HEK293T (cell line): ENCODE measurements at regions not wholly inside any gene's neighbourhood (a gene's known extent, or its start where the extent isn't known, plus 50 kb on each side); places are given as distances from the start of the nearest gene placed in this dataset.

ENCODE experiments used
- BHLHE40 ChIP-seq: fragments of 450-650 bp; IDR thresholded peaks from 2 replicates; pipeline ENCODE4 v1.6.1; 2016; ENCODE audit warnings: mild to moderate bottlenecking, moderate library complexity, borderline replicate concordance
- FOXK2 ChIP-seq: fragments of 450-650 bp; IDR thresholded peaks from 2 replicates; pipeline ENCODE4 v1.6.1; 2016; ENCODE audit warnings: mild to moderate bottlenecking
- L3MBTL2 ChIP-seq: fragments of 450-650 bp; conservative IDR thresholded peaks from 2 replicates; pipeline ENCODE4 v1.6.1; 2016; ENCODE audit warnings: mild to moderate bottlenecking
- SUZ12 ChIP-seq: fragments of 450-650 bp; IDR thresholded peaks from 2 replicates; pipeline ENCODE4 v1.6.1; 2016; ENCODE audit warnings: mild to moderate bottlenecking

DNA sequence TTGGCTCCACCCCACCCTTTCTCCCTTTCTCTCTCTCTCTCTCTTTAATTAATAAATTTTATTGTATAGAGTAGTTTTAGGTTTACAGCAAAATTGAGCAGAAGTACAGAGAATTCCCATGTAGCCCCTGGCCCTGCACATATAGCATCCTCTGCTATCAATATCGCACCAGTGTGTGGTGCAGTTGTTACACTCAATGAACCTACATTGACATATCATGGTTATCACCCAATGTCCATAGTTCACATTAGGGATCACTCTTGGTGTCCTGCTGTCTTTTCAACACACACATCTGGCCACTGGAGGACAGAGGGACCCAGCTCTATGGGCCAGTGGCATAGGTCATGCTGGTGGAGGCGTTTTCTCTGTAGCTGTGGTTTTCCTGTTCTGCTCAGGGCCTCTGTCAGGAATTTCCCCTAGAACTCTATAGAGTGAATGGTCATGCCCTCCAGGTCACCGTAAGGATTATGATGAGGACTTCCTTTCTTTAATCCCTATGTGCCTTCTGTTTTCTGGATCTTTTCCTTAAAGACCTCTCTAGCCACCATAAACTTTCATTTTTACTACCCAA, 98.2 kb upstream of the NAV2 start:
- TF ChIP-seq BHLHE40 = no peak
- no peak for TF ChIP-seq SUZ12
- TF ChIP-seq L3MBTL2 = no peak
- TF ChIP-seq FOXK2 = no peak
